GM12865 (cell line): ENCODE measurements at regions not wholly inside any gene's neighbourhood (a gene's known extent, or its start where the extent isn't known, plus 50 kb on each side); places are given as distances from the start of the nearest gene placed in this dataset.

Experiments used
- DNase-seq: peaks from one replicate; pipeline ENCODE4 v3.0.0; 2010; ENCODE audit warnings: low read depth
- H3K4me3 ChIP-seq: 2 replicates; pipeline ENCODE4 v1.5.1; 2011; ENCODE audit warnings: mild to moderate bottlenecking, low read depth, low read length, control low read depth
- TF ChIP-seq, protein P1 (sequence below): IDR thresholded peaks from 2 replicates; pipeline ENCODE4 v1.5.1; 2011; ENCODE audit warnings: low read length, control low read depth, low read depth, inconsistent platforms; ENCODE audit not compliant: insufficient read depth; ENCODE audit errors: missing control alignments

DNA sequence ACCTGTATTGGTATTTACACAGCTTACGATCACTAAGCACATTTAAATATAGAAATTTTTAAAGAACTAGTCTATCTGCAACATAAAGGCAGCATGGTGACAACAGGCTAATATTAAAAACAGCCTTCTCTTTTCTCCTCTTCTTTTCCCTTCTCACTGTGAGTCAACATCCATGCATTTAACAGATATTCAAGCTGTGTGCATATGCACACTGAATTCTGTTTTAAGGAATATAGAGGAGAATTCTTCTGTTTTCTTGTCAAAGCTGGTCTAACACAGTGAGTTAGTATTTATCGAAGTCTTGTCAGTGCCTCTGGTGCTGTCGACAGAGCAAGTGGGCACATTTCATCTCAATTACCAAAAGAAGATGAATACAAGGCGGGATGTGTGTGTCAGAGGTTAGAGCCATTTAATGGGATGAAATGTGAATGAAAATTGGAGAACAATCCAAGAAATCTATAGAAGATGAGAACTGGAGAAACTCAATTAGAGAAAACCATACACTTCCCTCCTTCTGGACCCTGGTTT is 282.3 kb downstream of the FAT3 start:
- TF ChIP-seq, protein P1, sequence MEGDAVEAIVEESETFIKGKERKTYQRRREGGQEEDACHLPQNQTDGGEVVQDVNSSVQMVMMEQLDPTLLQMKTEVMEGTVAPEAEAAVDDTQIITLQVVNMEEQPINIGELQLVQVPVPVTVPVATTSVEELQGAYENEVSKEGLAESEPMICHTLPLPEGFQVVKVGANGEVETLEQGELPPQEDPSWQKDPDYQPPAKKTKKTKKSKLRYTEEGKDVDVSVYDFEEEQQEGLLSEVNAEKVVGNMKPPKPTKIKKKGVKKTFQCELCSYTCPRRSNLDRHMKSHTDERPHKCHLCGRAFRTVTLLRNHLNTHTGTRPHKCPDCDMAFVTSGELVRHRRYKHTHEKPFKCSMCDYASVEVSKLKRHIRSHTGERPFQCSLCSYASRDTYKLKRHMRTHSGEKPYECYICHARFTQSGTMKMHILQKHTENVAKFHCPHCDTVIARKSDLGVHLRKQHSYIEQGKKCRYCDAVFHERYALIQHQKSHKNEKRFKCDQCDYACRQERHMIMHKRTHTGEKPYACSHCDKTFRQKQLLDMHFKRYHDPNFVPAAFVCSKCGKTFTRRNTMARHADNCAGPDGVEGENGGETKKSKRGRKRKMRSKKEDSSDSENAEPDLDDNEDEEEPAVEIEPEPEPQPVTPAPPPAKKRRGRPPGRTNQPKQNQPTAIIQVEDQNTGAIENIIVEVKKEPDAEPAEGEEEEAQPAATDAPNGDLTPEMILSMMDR = no peak
- no peak for DNase-seq
- no peak overlapping the region for H3K4me3 ChIP-seq

DNA sequence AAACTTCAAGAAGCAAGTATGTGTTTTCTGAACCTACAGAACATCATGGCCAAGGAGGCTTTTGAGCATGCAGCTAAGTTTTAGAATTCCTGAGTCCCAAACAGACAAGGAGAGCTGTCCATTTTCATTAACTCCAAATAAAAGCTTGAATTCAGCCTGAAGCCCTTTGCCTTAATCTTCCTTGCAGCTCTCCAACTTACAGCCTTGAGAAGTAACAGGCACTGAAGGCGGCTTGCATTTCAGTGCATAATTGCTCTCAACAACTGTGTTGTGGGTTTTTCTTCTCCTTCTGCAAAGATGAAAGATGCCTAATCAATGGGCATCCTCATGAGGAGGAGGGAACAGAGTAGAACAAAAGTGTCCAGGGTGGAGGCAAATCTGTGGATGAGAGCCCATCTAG is 286.0 kb downstream of the FAT3 start:
- H3K4me3 ChIP-seq = no peak overlapping the region
- no peak for DNase-seq
- TF ChIP-seq, protein P1 = no peak

DNA sequence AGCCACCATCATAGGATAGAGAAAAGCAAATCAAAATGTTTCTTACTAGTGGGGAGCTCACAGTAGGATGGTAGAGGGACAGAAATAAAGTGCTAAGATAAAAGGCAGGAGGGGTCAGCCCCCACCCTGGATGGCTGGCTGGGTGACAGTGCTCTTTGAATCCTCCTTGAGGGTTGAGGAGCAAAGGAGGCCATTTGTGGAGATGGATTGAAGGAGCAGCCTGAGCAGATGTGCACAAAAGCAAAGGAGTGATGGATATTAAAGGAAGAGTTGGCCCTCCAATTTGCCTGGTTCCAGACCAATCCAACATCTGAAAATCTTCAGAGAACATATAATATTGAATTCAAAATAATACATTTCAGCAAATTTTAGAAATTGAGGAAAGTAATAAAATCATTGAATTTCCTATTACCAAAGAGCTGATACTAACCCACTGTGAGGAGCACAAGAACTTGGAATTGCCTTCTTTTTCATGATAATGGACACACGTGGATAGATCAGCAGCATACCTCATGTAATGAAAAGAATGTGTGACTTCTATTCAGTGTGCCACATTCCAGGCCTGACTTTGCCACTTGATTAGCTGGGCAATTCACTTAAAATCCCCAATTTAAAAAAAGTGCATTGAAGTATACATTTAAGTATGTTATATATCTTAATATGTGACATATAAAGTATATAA is 287.0 kb downstream of the FAT3 start:
- TF ChIP-seq, protein P1 = no peak
- DNase-seq = no peak

DNA sequence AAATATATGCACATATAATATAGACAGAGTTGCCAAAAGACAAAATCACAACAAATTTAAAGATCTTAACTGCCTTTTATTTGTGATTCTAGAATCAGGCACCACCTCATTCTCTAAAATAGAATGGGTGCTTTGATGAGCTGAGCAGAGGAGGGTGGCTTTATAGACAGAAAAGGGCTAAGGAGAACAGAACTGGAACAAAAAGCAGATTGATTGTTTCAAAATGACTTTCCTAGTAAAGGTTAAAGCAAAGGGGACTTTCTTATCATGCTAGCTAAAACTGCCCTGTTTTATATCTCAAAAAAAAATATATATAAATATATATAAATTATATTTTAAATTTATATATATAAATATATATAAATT is 287.6 kb downstream of the FAT3 start:
- no peak overlapping the region for H3K4me3 ChIP-seq
- TF ChIP-seq, protein P1 = no peak

More for the DNA sequence above, 287.0 kb downstream of the FAT3 start:
- H3K4me3 ChIP-seq = no peak overlapping the region

DNA sequence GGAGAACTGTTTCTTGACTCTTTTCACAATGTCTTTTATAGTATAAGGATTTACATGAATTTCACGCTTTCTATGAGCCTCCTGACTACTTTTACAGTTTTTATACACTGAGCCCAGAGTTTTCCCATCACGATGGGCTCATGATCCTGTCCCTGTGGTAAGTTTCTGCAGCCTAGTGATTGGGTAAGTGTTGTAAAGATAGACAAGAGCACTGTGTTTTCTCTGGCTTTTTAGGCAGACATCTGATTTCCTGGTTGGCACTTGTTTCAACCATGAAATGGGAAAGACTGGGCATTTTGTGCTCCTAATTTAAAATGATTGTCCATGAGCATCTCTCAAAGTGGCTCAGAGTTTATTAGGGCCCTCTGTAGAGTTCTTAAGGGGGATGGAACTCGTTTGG is 299.0 kb downstream of the FAT3 start:
- TF ChIP-seq, protein P1 = no peak
- H3K4me3 ChIP-seq = no peak overlapping the region
- DNase-seq = no peak

More for the DNA sequence above, 287.6 kb downstream of the FAT3 start:
- no peak for DNase-seq

DNA sequence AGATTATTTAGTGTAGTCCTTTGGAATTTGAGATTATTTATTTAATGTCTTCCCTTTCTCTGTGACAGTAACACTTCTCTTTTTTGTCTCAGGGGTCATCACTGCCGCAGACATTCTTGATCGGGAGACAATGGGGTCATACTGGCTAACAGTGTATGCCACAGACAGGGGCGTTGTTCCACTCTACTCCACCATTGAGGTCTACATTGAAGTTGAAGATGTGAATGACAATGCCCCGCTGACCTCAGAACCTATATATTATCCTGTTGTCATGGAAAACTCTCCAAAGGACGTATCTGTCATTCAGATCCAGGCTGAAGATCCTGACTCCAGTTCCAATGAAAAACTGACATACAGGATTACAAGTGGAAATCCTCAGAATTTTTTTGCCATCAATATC is 299.9 kb downstream of the FAT3 start:
- TF ChIP-seq, protein P1 = no peak
- no peak overlapping the region for H3K4me3 ChIP-seq
- DNase-seq = no peak

DNA sequence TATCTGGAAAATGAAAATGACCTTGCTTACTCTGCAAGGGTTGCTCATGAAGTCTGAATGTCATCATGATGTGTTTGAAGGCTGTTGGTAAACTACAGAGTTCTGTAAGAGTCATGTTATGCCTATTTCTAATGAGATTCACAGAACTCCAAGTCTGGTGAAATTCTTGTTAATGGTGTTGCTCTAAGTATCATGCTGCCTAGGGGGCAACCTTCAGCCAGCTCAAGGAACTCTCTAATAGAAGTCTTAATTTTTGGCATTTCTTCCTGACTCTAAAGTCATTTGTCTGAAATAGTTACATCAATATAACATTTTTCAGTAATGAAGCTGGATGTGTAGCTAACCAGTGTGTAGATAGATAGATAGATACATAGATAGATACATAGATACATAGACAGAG is 302.8 kb downstream of the FAT3 start:
- no peak overlapping the region for H3K4me3 ChIP-seq
- DNase-seq = no peak
- TF ChIP-seq, protein P1 = no peak
